HG03103 (cell line): ENCODE measurements at regions not wholly inside any gene's neighbourhood (a gene's known extent, or its start where the extent isn't known, plus 50 kb on each side); places are given as distances from the start of the nearest gene placed in this dataset.

Source experiments
- ATAC-seq: cut with Tn5 transposase; IDR thresholded peaks from one replicate; pipeline ENCODE4 v1.9.1; 2021; ENCODE audit warnings: low read depth; ENCODE audit not compliant: unreplicated experiment

- no peak for ATAC-seq
Measured at GRCh38 chr20:50284811-50285375, 94.3 kb downstream of the CEBPB start.

- no peak for ATAC-seq
Measured at GRCh38 chr20:50285376-50286173, 94.9 kb downstream of the CEBPB start.

- no peak for ATAC-seq
Measured at GRCh38 chr20:50286174-50286511, 95.5 kb downstream of the CEBPB start.

GRCh38 chr20:50286609-50287008, 96.0 kb downstream of the CEBPB start:
- no peak for ATAC-seq

- ATAC-seq = no peak
Measured at GRCh38 chr20:50287512-50287911, 96.9 kb downstream of the CEBPB start.

- ATAC-seq = no peak
Measured at GRCh38 chr20:50288128-50288623, 97.5 kb downstream of the CEBPB start.

GRCh38 chr20:50289581-50289980, 99.0 kb downstream of the CEBPB start:
- no peak for ATAC-seq

- ATAC-seq = no peak
Measured at GRCh38 chr20:50290112-50290511, 99.5 kb downstream of the CEBPB start.

- ATAC-seq = no peak
Measured at GRCh38 chr20:50290808-50291207, 100.2 kb downstream of the CEBPB start.

- ATAC-seq = no peak
Measured at GRCh38 chr20:50291254-50292078, 100.8 kb downstream of the CEBPB start.

GRCh38 chr20:50292079-50292590, 101.5 kb downstream of the CEBPB start:
- ATAC-seq = no peak

GRCh38 chr20:50292591-50293283, 102.1 kb downstream of the CEBPB start:
- no peak for ATAC-seq

- ATAC-seq = no peak
Measured at GRCh38 chr20:50293284-50294139, 102.9 kb downstream of the CEBPB start.

GRCh38 chr20:50294164-50295088, 103.8 kb downstream of the CEBPB start:
- ATAC-seq = no peak

GRCh38 chr20:50295345-50295744, 104.7 kb downstream of the CEBPB start:
- no peak for ATAC-seq

- ATAC-seq = no peak
Measured at GRCh38 chr20:50295762-50296449, 105.3 kb downstream of the CEBPB start.

GRCh38 chr20:50296450-50297375, 106.1 kb downstream of the CEBPB start:
- ATAC-seq = no peak
